Tibial nerve (tissue), 4 donors: ENCODE measurements at regions not wholly inside any gene's neighbourhood (a gene's known extent, or its start where the extent isn't known, plus 50 kb on each side); places are given as distances from the start of the nearest gene placed in this dataset.

Source experiments
- DNase-seq, 2 donors: peaks; one replicate each; pipeline ENCODE4 v3.0.0-alpha.2; 2019; ENCODE audit warnings: low spot score in 2 of 2
- H3K27ac ChIP-seq, 4 donors: fragments of 200-600 bp; sonication (generic) in 3 of 4; one replicate each; pipeline ENCODE4 v1.5.1; 2017 to 2019; ENCODE audit warnings: mild to moderate bottlenecking in 1 of 4
- H3K27me3 ChIP-seq, 2 donors: fragments of 200-600 bp; sonication (generic) in 1 of 2; one replicate each; pipeline versions ENCODE4 v1.5.1 to v1.6.0; 2017 to 2019
- H3K36me3 ChIP-seq, 3 donors: fragments of 200-600 bp; sonication (generic); one replicate each; pipeline ENCODE4 v1.5.1; 2018 to 2019
- H3K4me1 ChIP-seq, 4 donors: fragments of 200-600 bp; sonication (generic) in 3 of 4; one replicate each; pipeline ENCODE4 v1.5.1; 2017 to 2019
- H3K4me3 ChIP-seq, 4 donors: fragments of 200-600 bp; sonication (generic) in 3 of 4; one replicate each; pipeline ENCODE4 v1.5.1; 2017 to 2019; ENCODE audit warnings: mild to moderate bottlenecking in 1 of 4, moderate library complexity in 1 of 4
- H3K9me3 ChIP-seq, 4 donors: fragments of 200-600 bp; sonication (generic) in 3 of 4; one replicate each; pipeline ENCODE4 v1.5.1; 2017 to 2019
- EP300 ChIP-seq, 2 donors: sonication (generic); formaldehyde crosslinking; IDR thresholded peaks; one replicate each; pipeline ENCODE4 v1.6.1; 2017; ENCODE audit warnings: antibody characterized with exemption in 2 of 2, mild to moderate bottlenecking in 1 of 2
- POLR2A ChIP-seq, 2 donors: fragments of 450-650 bp; IDR thresholded peaks; one replicate each; pipeline ENCODE4 v1.6.1; 2017; ENCODE audit warnings: antibody characterized with exemption in 2 of 2, mild to moderate bottlenecking in 2 of 2, moderate library complexity in 2 of 2
- WGBS, 2 donors: methylation state at CpG; one replicate each; pipeline ENCODE4 v1.1.5; 2018; 5-methylcytosine and 5-hydroxymethylcytosine counted together
- TF ChIP-seq, protein P1 (sequence below), 5 experiments: fragments of 200-600 bp in 3 of 5; fragments of 450-650 bp in 2 of 5; sonication (generic) in 3 of 5; IDR thresholded peaks; one replicate each; pipeline ENCODE4 v1.5.1; 2016 to 2019; ENCODE audit warnings: antibody characterized with exemption in 5 of 5, mild to moderate bottlenecking in 3 of 5, moderate library complexity in 2 of 5

DNA sequence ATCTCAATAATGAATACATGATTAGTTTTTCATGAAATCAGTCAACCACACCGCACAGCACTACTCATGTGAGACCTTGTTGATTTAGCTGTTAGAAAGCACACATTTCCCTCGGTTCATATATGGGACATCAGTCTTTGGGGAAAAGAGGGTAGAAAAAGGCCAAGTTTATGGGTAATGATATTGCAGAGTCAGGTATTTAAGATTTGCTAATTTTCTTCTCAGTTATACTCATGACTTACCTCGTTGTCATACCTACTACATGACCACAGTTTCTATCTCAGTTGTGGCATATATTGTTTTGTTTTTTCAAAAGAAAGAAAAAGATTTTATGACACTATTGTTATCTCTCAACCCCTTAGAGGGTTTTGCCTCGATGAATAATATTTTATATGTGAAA, 165.6 kb downstream of the POU4F1 start:
- H3K27ac ChIP-seq = no peak overlapping the region
- H3K36me3 ChIP-seq = no peaks in the 10 kb centered on the region
- H3K4me3 ChIP-seq = no peak overlapping the region
- H3K4me1 ChIP-seq = no peaks in the 10 kb centered on the region
- no peak for DNase-seq
- 72 to 73% methylated on average over 4 of the region's 4 CpGs for WGBS, 2 donors
- no peaks in the 10 kb centered on the region for H3K27me3 ChIP-seq
- H3K9me3 ChIP-seq = no peaks in the 10 kb centered on the region
- TF ChIP-seq POLR2A (IDR thresholded peaks at IDR 0.05) (no peak), EP300 (IDR thresholded peaks at IDR 0.05) (no peak)
- TF ChIP-seq, protein P1, sequence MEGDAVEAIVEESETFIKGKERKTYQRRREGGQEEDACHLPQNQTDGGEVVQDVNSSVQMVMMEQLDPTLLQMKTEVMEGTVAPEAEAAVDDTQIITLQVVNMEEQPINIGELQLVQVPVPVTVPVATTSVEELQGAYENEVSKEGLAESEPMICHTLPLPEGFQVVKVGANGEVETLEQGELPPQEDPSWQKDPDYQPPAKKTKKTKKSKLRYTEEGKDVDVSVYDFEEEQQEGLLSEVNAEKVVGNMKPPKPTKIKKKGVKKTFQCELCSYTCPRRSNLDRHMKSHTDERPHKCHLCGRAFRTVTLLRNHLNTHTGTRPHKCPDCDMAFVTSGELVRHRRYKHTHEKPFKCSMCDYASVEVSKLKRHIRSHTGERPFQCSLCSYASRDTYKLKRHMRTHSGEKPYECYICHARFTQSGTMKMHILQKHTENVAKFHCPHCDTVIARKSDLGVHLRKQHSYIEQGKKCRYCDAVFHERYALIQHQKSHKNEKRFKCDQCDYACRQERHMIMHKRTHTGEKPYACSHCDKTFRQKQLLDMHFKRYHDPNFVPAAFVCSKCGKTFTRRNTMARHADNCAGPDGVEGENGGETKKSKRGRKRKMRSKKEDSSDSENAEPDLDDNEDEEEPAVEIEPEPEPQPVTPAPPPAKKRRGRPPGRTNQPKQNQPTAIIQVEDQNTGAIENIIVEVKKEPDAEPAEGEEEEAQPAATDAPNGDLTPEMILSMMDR (IDR thresholded peaks at IDR 0.05) = no peak

DNA sequence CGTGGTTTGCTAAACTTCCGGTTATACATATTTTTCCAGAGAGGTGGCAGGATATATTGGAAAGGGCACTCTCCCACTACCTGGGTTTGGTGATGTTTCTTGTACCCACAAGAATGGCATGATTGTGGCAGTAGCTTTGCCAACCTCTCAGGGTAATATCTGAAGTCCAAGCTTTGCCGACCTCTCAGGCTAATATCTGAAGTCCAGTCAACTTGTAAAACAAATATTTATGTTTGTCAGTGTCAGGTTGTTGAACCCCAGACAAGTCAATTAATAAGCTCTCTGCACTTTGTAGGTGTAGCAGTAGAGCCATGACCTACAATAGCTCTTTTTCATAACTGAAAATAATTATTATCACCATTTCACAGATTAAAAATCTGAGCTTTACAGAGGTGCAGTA, 167.0 kb downstream of the POU4F1 start:
- 82 to 96% methylated on average over 3 of the region's 3 CpGs for WGBS, 2 donors
- no peak for DNase-seq
- H3K36me3 ChIP-seq = no peaks in the 10 kb centered on the region
- no peaks in the 10 kb centered on the region for H3K9me3 ChIP-seq
- peaks cover 0 to 6% (median 0%) of the 10 kb centered on the region in 4 donors for H3K4me1 ChIP-seq
- no peak overlapping the region for H3K4me3 ChIP-seq
- no peak for TF ChIP-seq POLR2A (IDR thresholded peaks at IDR 0.05)
- no peak for TF ChIP-seq EP300 (IDR thresholded peaks at IDR 0.05)
- TF ChIP-seq, protein P1 (IDR thresholded peaks at IDR 0.05) = no peak
- no peak overlapping the region for H3K27ac ChIP-seq
- no peaks in the 10 kb centered on the region for H3K27me3 ChIP-seq

DNA sequence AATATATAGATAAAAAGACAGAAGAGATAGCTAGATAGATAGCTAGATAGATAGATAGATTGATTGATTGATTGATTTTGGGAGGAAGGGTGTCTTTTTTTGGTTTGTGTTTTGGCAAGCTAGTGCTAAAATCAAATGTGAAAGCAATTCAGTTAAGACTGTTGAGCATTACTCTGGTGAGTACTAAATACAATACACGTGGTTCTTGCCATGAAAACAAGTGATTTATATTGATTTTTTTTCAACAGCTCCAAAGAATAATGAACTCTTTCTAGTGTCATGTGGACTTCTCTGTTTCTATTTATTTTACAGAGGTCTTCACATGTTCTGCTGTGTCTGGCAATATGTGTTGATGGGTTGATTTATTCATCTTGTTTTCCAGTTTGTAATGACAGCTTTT, 172.0 kb downstream of the POU4F1 start:
- peaks cover 0 to 11% (median 0%) of the 10 kb centered on the region in 4 donors for H3K4me1 ChIP-seq
- no peaks in the 10 kb centered on the region for H3K36me3 ChIP-seq
- H3K27me3 ChIP-seq = no peaks in the 10 kb centered on the region
- WGBS, 2 donors = 9 to 14% methylated on average over 1 of the region's 1 CpG
- H3K4me3 ChIP-seq = no peak overlapping the region
- DNase-seq = no peak
- TF ChIP-seq, protein P1 (IDR thresholded peaks at IDR 0.05) = no peak
- TF ChIP-seq EP300 (IDR thresholded peaks at IDR 0.05) = no peak
- no peak for TF ChIP-seq POLR2A (IDR thresholded peaks at IDR 0.05)
- H3K27ac ChIP-seq = no peak overlapping the region
- no peaks in the 10 kb centered on the region for H3K9me3 ChIP-seq

DNA sequence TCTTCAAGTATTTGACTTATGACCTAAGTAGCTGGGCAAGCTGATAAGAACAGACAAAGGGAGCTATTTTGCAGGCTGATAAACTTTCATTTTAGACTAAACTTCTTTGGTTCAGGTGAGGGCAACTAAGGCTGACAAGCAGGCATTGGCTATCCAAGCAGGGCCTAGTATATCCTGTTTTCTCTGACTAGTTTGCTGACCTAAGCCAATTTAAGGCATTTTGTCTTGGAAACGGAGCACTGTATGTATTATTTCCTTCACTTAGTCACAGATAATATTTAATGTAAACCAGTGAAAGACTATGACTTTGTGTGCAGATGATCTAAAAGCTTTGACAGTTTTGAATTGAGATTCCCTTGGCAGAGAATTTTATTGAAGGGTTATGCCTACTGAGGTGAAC, 172.5 kb downstream of the POU4F1 start:
- WGBS, 2 donors = 57 to 69% methylated on average over 1 of the region's 1 CpG
- Histone ChIP-seq H3K27ac (no peak overlapping the region), H3K36me3 (no peaks in the 10 kb centered on the region), H3K4me3 (no peak overlapping the region), H3K9me3 (no peaks in the 10 kb centered on the region), H3K4me1 (peaks cover 0 to 11% (median 0%) of the 10 kb centered on the region in 4 donors), H3K27me3 (no peaks in the 10 kb centered on the region)
- no peak for DNase-seq
- no peak for TF ChIP-seq EP300 (IDR thresholded peaks at IDR 0.05)
- TF ChIP-seq, protein P1 (IDR thresholded peaks at IDR 0.05) = no peak
- TF ChIP-seq POLR2A (IDR thresholded peaks at IDR 0.05) = no peak

DNA sequence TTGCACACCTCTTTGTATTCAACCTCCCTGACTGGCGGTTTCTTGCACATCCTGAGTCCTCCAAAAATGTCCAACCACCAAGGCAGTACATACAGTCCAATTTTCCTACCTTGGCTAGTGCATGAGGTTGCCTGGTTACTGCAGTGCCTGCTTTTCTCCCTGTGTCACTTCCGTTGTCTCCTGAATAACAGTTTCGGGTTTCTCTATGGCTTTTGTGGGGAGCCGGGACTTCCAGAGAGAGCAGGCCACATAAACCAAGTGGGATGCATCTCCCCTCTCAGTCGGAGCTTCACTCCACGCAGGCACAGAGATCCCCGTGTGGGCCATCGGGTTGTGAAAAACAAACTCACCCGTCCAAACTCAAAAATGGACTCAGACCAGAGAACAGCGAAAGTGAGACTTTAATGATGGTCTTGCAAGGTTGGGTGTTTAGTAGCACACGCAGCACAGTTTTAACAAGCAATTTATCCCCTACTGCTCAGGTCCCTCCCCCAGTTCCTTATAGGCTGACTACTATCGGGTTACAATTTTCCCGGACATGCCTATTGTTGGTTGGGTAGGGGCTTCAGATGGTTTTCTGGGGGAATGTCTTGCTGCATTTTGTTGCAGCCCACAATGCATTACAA, 173.1 kb downstream of the POU4F1 start:
- peaks cover 0 to 11% (median 0%) of the 10 kb centered on the region in 4 donors for H3K4me1 ChIP-seq

More for the DNA sequence above, 173.1 kb downstream of the POU4F1 start:
- no peak for DNase-seq
- H3K27me3 ChIP-seq = no peaks in the 10 kb centered on the region
- no peaks in the 10 kb centered on the region for H3K9me3 ChIP-seq
- 67 to 69% methylated on average over 13 of the region's 13 CpGs for WGBS, 2 donors
- TF ChIP-seq POLR2A (IDR thresholded peaks at IDR 0.05) (no peak), EP300 (IDR thresholded peaks at IDR 0.05) (no peak)
- TF ChIP-seq, protein P1 (IDR thresholded peaks at IDR 0.05) = no peak
- no peak overlapping the region for H3K4me3 ChIP-seq
- no peaks in the 10 kb centered on the region for H3K36me3 ChIP-seq
- H3K27ac ChIP-seq = no peak overlapping the region
